B cell (primary cell): ENCODE measurements at regions not wholly inside any gene's neighbourhood (a gene's known extent, or its start where the extent isn't known, plus 50 kb on each side); places are given as distances from the start of the nearest gene placed in this dataset.

Experiments used
- ATAC-seq: fragments of 200-7000 bp; cut with Tn5 transposase; one replicate; pipeline ENCODE4 v1.10.0; 2021; ENCODE audit warnings: low read depth, mild to moderate bottlenecking, moderate number of reproducible peaks, moderate library complexity
- CTCF ChIA-PET: fragments of 350-600 bp; sonication (Branson Sonifier 250); formaldehyde crosslinking; loops from one replicate; lab custom pipeline; 2021; ENCODE audit warnings: antibody characterized with exemption, inconsistent platforms; lab: Charles Lee
- POLR2A ChIA-PET: fragments of 350-600 bp; sonication (Branson Sonifier 250); formaldehyde crosslinking; loops from one replicate; lab custom pipeline; 2021; ENCODE audit warnings: antibody characterized with exemption; lab: Charles Lee
- DNase-seq: peaks from one replicate; pipeline ENCODE4 v3.0.0; 2013
- H2AFZ ChIP-seq: 2 replicates; pipeline ENCODE4 v1.6.1; 2012; ENCODE audit warnings: mild to moderate bottlenecking, low read depth, low read length; ENCODE audit not compliant: insufficient read depth, poor library complexity, severe bottlenecking
- H3K27ac ChIP-seq, 2 donors: 1 replicate in 1 of 2; 2 replicates in 1 of 2; pipeline ENCODE4 v1.5.1; 2012 to 2013; ENCODE audit warnings: low read length in 2 of 2, mild to moderate bottlenecking in 2 of 2, moderate library complexity in 1 of 2
- H3K27me3 ChIP-seq, 4 experiments: fragments of 200-600 bp in 1 of 4; sonication (generic) in 1 of 4; replicated peaks in 1 of 4; 1 replicate in 2 of 4; 2 replicates in 2 of 4; pipeline versions ENCODE4 v1.6.1 to v1.7.0; 2013 to 2016; ENCODE audit warnings: low read length in 3 of 4, mild to moderate bottlenecking in 2 of 4, mixed read lengths in 1 of 4, moderate library complexity in 1 of 4; ENCODE audit not compliant: insufficient read depth in 4 of 4, control insufficient read depth in 3 of 4; ENCODE audit errors: control extremely low read depth in 1 of 4
- H3K36me3 ChIP-seq, 2 experiments: replicated peaks in 1 of 2; 1 replicate in 1 of 2; 2 replicates in 1 of 2; pipeline versions ENCODE4 v1.6.1 to v1.7.1; 2013; ENCODE audit warnings: low read length in 1 of 2; ENCODE audit not compliant: insufficient read depth in 2 of 2, control insufficient read depth in 1 of 2; ENCODE audit errors: control extremely low read depth in 1 of 2, extremely low read depth in 1 of 2
- H3K4me1 ChIP-seq, 2 donors: fragments of 200-600 bp in 1 of 2; sonication (generic) in 1 of 2; 1 replicate in 1 of 2; 2 replicates in 1 of 2; pipeline versions ENCODE4 v1.5.1 to v1.6.1; 2013 to 2017; ENCODE audit warnings: low read length in 2 of 2; ENCODE audit not compliant: control insufficient read depth in 2 of 2, insufficient read depth in 2 of 2
- H3K4me2 ChIP-seq: replicated peaks from 2 replicates; pipeline ENCODE3; 2012; ENCODE audit warnings: mild to moderate bottlenecking, low read depth, low read length; ENCODE audit not compliant: poor library complexity, severe bottlenecking
- H3K4me3 ChIP-seq, 5 experiments: fragments of 200-600 bp in 1 of 5; sonication (generic) in 1 of 5; 1 replicate in 3 of 5; 2 replicates in 2 of 5; pipeline versions ENCODE4 v1.5.1 to v1.7.0; 2011 to 2016; ENCODE audit warnings: low read length in 4 of 5, mild to moderate bottlenecking in 4 of 5, low read depth in 2 of 5, control low read depth in 1 of 5, moderate library complexity in 1 of 5; ENCODE audit not compliant: insufficient read depth in 1 of 5; ENCODE audit errors: control extremely low read depth in 1 of 5, extremely low read depth in 1 of 5
- H3K79me2 ChIP-seq: fragments of 200-600 bp; sonication (generic); one replicate; pipeline ENCODE4 v1.6.0; 2016; ENCODE audit warnings: low read length; ENCODE audit not compliant: control insufficient read depth, insufficient read depth
- H3K9ac ChIP-seq: fragments of 200-600 bp; sonication (generic); 2 replicates; pipeline ENCODE4 v1.6.1; 2017; ENCODE audit warnings: mild to moderate bottlenecking, low read length, moderate library complexity
- H3K9me3 ChIP-seq, 3 donors: one replicate each; pipeline versions ENCODE4 v1.6.1 to v1.7.1; 2013; ENCODE audit warnings: low read length in 2 of 3; ENCODE audit not compliant: control insufficient read depth in 2 of 3, insufficient read depth in 1 of 3; ENCODE audit errors: control extremely low read depth in 1 of 3
- H4K20me1 ChIP-seq: 2 replicates; pipeline ENCODE4 v1.6.0; 2012; ENCODE audit warnings: mild to moderate bottlenecking, low read length; ENCODE audit not compliant: insufficient read depth, control insufficient read depth, poor library complexity, severe bottlenecking
- H3K27ac Mint-ChIP-seq: one replicate; pipeline ENCODE4 v1.8.0; 2021; ENCODE audit warnings: mixed read lengths
- H3K27me3 Mint-ChIP-seq: one replicate; pipeline ENCODE4 v1.8.0; 2021; ENCODE audit warnings: mixed read lengths
- H3K4me1 Mint-ChIP-seq: one replicate; pipeline ENCODE4 v1.8.0; 2021; ENCODE audit warnings: mixed read lengths
- H3K4me3 Mint-ChIP-seq: one replicate; pipeline ENCODE4 v1.8.0; 2021; ENCODE audit warnings: mixed read lengths
- H3K9me3 Mint-ChIP-seq: one replicate; pipeline ENCODE4 v1.8.0; 2022; ENCODE audit warnings: mixed read lengths; ENCODE audit not compliant: insufficient read depth
- CTCF ChIP-seq: fragments of 200-600 bp; IDR thresholded peaks from one replicate; pipeline ENCODE4 v1.8.0; 2022; ENCODE audit warnings: antibody characterized with exemption, mild to moderate bottlenecking
- EZH2 ChIP-seq: IDR thresholded peaks from 2 replicates; pipeline ENCODE4 v1.6.1; 2012; ENCODE audit warnings: borderline replicate concordance, low read depth, mild to moderate bottlenecking, moderate library complexity, low read length; ENCODE audit not compliant: insufficient read depth, poor library complexity, severe bottlenecking
- WGBS: methylation state at CpG from one replicate; pipeline ENCODE4 v1.1.5; 2013; ENCODE audit warnings: missing lambda C conversion rate; ENCODE audit not compliant: insufficient coverage; 5-methylcytosine and 5-hydroxymethylcytosine counted together
- intact Hi-C: fragments of 100-400 bp; cut with micrococcal nuclease; formaldehyde crosslinking; loops from one replicate; pipeline ENCODE4 v1.10.0; 2022

GRCh38 chr15:68497206-68497910 lies 65.4 kb upstream of the ITGA11 start:
- H3K9me3 ChIP-seq = no peaks in the 10 kb centered on the region
- H3K27ac ChIP-seq = no peak overlapping the region
- no peak overlapping the region for H2AFZ ChIP-seq
- TF ChIP-seq CTCF (no peak), EZH2 (no peak)
- Mint-ChIP-seq H3K27ac (no peak overlapping the region), H3K4me3 (no peak overlapping the region), H3K9me3 (no peaks in the 10 kb centered on the region), H3K4me1 (no peaks in the 10 kb centered on the region), H3K27me3 (peaks cover 28% of the 10 kb centered on the region)
- no peaks in the 10 kb centered on the region for H3K36me3 ChIP-seq
- no peaks in the 10 kb centered on the region for H3K4me1 ChIP-seq
- H3K79me2 ChIP-seq = no peaks in the 10 kb centered on the region
- ChIA-PET POLR2A (no interaction called here), CTCF (interaction anchor here (1.7 kb wide), 1 partner anchor 30 kb away, joined by 4 read pairs; no protein-coding TSS in a partner anchor)
- 77% methylated on average over 2 of the region's 5 CpGs for WGBS
- peaks cover 0 to 3% (median 0%) of the 10 kb centered on the region in 4 experiments for H3K27me3 ChIP-seq
- H3K9ac ChIP-seq = no peak overlapping the region
- DNase-seq (no peak), ATAC-seq (no peak)
- intact Hi-C loops = no loop called here
- H3K4me2 ChIP-seq = no peak overlapping the region
- no peak overlapping the region for H3K4me3 ChIP-seq
- H4K20me1 ChIP-seq = no peaks in the 10 kb centered on the region

GRCh38 chr15:68498076-68498475 lies 66.1 kb upstream of the ITGA11 start:
- ATAC-seq (no peak), DNase-seq (no peak)
- Histone ChIP-seq H3K36me3 (no peaks in the 10 kb centered on the region), H3K4me2 (no peak overlapping the region), H3K27ac (no peak overlapping the region), H3K4me1 (no peaks in the 10 kb centered on the region), H2AFZ (no peak overlapping the region), H3K27me3 (peaks cover 0 to 3% (median 0%) of the 10 kb centered on the region in 4 experiments), H4K20me1 (no peaks in the 10 kb centered on the region), H3K9me3 (no peaks in the 10 kb centered on the region), H3K4me3 (no peak overlapping the region), H3K9ac (no peak overlapping the region), H3K79me2 (no peaks in the 10 kb centered on the region)
- CTCF ChIA-PET = interaction anchor here (1.7 kb wide), 1 partner anchor 29 kb away, joined by 4 read pairs; no protein-coding TSS in a partner anchor
- H3K27me3 Mint-ChIP-seq = peaks cover 25% of the 10 kb centered on the region
- no peaks in the 10 kb centered on the region for H3K4me1 Mint-ChIP-seq
- no peaks in the 10 kb centered on the region for H3K9me3 Mint-ChIP-seq
- H3K27ac Mint-ChIP-seq = no peak overlapping the region
- POLR2A ChIA-PET = no interaction called here
- no peak overlapping the region for H3K4me3 Mint-ChIP-seq
- WGBS = 89% methylated on average over 2 of the region's 2 CpGs
- intact Hi-C loops = no loop called here
- TF ChIP-seq CTCF = no peak
- no peak for TF ChIP-seq EZH2
